Uterus (tissue), 3 donors: ENCODE measurements at regions not wholly inside any gene's neighbourhood (a gene's known extent, or its start where the extent isn't known, plus 50 kb on each side); places are given as distances from the start of the nearest gene placed in this dataset.

Experiments used
- DNase-seq, 2 donors: peaks; one replicate each; pipeline ENCODE4 v3.0.0-alpha.2; 2019 to 2020
- H3K27ac ChIP-seq, 2 donors: fragments of 200-600 bp; sonication (generic); 1 replicate in 1 of 2; 2 replicates in 1 of 2; pipeline ENCODE4 v1.5.1; 2016 to 2018
- H3K27me3 ChIP-seq, 2 donors: fragments of 200-600 bp; sonication (generic); one replicate each; pipeline ENCODE4 v1.5.1; 2018 to 2019; ENCODE audit warnings: control low read depth in 1 of 2
- H3K36me3 ChIP-seq, 2 donors: fragments of 200-600 bp; sonication (generic); one replicate each; pipeline ENCODE4 v1.5.1; 2019; ENCODE audit warnings: control low read depth in 1 of 2
- H3K4me1 ChIP-seq, 2 donors: fragments of 200-600 bp; sonication (generic); one replicate each; pipeline ENCODE4 v1.5.1; 2018 to 2019; ENCODE audit warnings: control low read depth in 1 of 2
- H3K4me3 ChIP-seq, 2 donors: fragments of 200-600 bp; sonication (generic); 1 replicate in 1 of 2; 2 replicates in 1 of 2; pipeline ENCODE4 v1.5.1; 2018 to 2019; ENCODE audit warnings: mild to moderate bottlenecking in 1 of 2
- H3K9me3 ChIP-seq, 2 donors: fragments of 200-600 bp; sonication (generic); one replicate each; pipeline ENCODE4 v1.5.1; 2019; ENCODE audit warnings: control low read depth in 1 of 2
- CTCF ChIP-seq, 4 experiments: fragments of 200-600 bp in 2 of 4; fragments of 450-650 bp in 2 of 4; sonication (generic) in 2 of 4; IDR thresholded peaks; one replicate each; pipeline ENCODE4 v1.5.1; 2016 to 2019; ENCODE audit warnings: antibody characterized with exemption in 4 of 4, mild to moderate bottlenecking in 2 of 4, moderate library complexity in 1 of 4
- POLR2A ChIP-seq, 2 donors: fragments of 450-650 bp; IDR thresholded peaks; one replicate each; pipeline ENCODE4 v1.6.1; 2016; ENCODE audit warnings: antibody characterized with exemption in 2 of 2, mild to moderate bottlenecking in 1 of 2, moderate library complexity in 1 of 2
- intact Hi-C: fragments of 100-400 bp; cut with DNase I; formaldehyde crosslinking; loops from one replicate; pipeline ENCODE4 v1.15.1; 2023; ENCODE audit warnings: low total_unique reads
- donor health status: DM: yes; HTN: yes; CAD: no.

- Histone ChIP-seq H3K36me3 (no peaks in the 10 kb centered on the region), H3K27me3 (no peaks in the 10 kb centered on the region), H3K4me3 (no peak overlapping the region), H3K9me3 (no peaks in the 10 kb centered on the region), H3K27ac (no peak overlapping the region), H3K4me1 (no peaks in the 10 kb centered on the region)
- DNase-seq, result no peak
- no peak for TF ChIP-seq POLR2A (IDR thresholded peaks at IDR 0.05)
- no peak for TF ChIP-seq CTCF (IDR thresholded peaks at IDR 0.05)
- intact Hi-C loops, result no loop called here
These were observed 389.5 kb downstream of the KCNRG start for GRCh38 chr13:50404769-50405168.

- Histone ChIP-seq H3K9me3 (no peaks in the 10 kb centered on the region), H3K4me3 (no peak overlapping the region), H3K4me1 (no peaks in the 10 kb centered on the region), H3K36me3 (no peaks in the 10 kb centered on the region), H3K27me3 (no peaks in the 10 kb centered on the region), H3K27ac (no peak overlapping the region)
- intact Hi-C loops, result no loop called here
- TF ChIP-seq CTCF (IDR thresholded peaks at IDR 0.05) (no peak), POLR2A (IDR thresholded peaks at IDR 0.05) (no peak)
- no peak for DNase-seq
These were observed 391.6 kb downstream of the KCNRG start for GRCh38 chr13:50406831-50407230.

GRCh38 chr13:50408068-50408467 lies 392.8 kb downstream of the KCNRG start:
- Histone ChIP-seq H3K4me3 (no peak overlapping the region), H3K9me3 (no peaks in the 10 kb centered on the region), H3K27me3 (no peaks in the 10 kb centered on the region), H3K4me1 (no peaks in the 10 kb centered on the region), H3K27ac (no peak overlapping the region), H3K36me3 (no peaks in the 10 kb centered on the region)
- DNase-seq, result no peak
- no peak for TF ChIP-seq POLR2A (IDR thresholded peaks at IDR 0.05)
- TF ChIP-seq CTCF (IDR thresholded peaks at IDR 0.05), result no peak
- intact Hi-C loops, result no loop called here

- no peaks in the 10 kb centered on the region for H3K4me1 ChIP-seq
- H3K36me3 ChIP-seq, result no peaks in the 10 kb centered on the region
- TF ChIP-seq CTCF (IDR thresholded peaks at IDR 0.05) (no peak), POLR2A (IDR thresholded peaks at IDR 0.05) (no peak)
- H3K9me3 ChIP-seq, result no peaks in the 10 kb centered on the region
- no peaks in the 10 kb centered on the region for H3K27me3 ChIP-seq
- no peak overlapping the region for H3K4me3 ChIP-seq
- H3K27ac ChIP-seq, result no peak overlapping the region
- DNase-seq, result no peak
- intact Hi-C loops, result no loop called here
These were observed 394.0 kb downstream of the KCNRG start for GRCh38 chr13:50409220-50409619.

GRCh38 chr13:50410921-50411746 lies 395.9 kb downstream of the KCNRG start:
- intact Hi-C loops, result no loop called here

More at GRCh38 chr13:50410921-50411746, 395.9 kb downstream of the KCNRG start:
- Histone ChIP-seq H3K27ac (peak overlapping the region; percentile 23 to 54), H3K9me3 (no peaks in the 10 kb centered on the region), H3K4me1 (no peaks in the 10 kb centered on the region), H3K36me3 (no peaks in the 10 kb centered on the region), H3K27me3 (no peaks in the 10 kb centered on the region), H3K4me3 (no peak overlapping the region)
- peak in 1 of 2 donors; percentile 29 for DNase-seq
- no peak for TF ChIP-seq POLR2A (IDR thresholded peaks at IDR 0.05)
- no peak for TF ChIP-seq CTCF (IDR thresholded peaks at IDR 0.05)
